Skin epidermis (tissue), 12 donors: ENCODE measurements at regions not wholly inside any gene's neighbourhood (a gene's known extent, or its start where the extent isn't known, plus 50 kb on each side); places are given as distances from the start of the nearest gene placed in this dataset.

ENCODE experiments used
- H3K27ac ChIP-seq, 21 experiments: fragments of 200-600 bp; sonication (generic) in 11 of 21; one replicate each; pipeline ENCODE4 v1.5.0; 2020; ENCODE audit warnings: mild to moderate bottlenecking in 3 of 21, inconsistent platforms in 2 of 21, moderate library complexity in 2 of 21
- H3K4me3 ChIP-seq, 7 experiments: fragments of 200-600 bp; sonication (generic) in 2 of 7; one replicate each; pipeline ENCODE4 v1.5.0; 2020; ENCODE audit warnings: inconsistent platforms in 2 of 7, mild to moderate bottlenecking in 2 of 7, moderate library complexity in 1 of 7

- Histone ChIP-seq H3K4me3 (no peak overlapping the region), H3K27ac (no peak overlapping the region)
These were observed 126.9 kb downstream of the KCNS3 start for GRCh38 chr2:18005411-18005810.

- no peak overlapping the region for H3K27ac ChIP-seq
- H3K4me3 ChIP-seq = no peak overlapping the region
These were observed 123.2 kb downstream of the KCNS3 start for GRCh38 chr2:18001671-18002070.

- H3K4me3 ChIP-seq = no peak overlapping the region
- H3K27ac ChIP-seq = no peak overlapping the region
These were observed 118.5 kb downstream of the KCNS3 start for GRCh38 chr2:17996978-17997377.

GRCh38 chr2:17995593-17995992 is 117.1 kb downstream of the KCNS3 start:
- no peak overlapping the region for H3K4me3 ChIP-seq
- no peak overlapping the region for H3K27ac ChIP-seq
